ENCODE measurements at regions not wholly inside any gene's neighbourhood (a gene's known extent, or its start where the extent isn't known, plus 50 kb on each side); places are given as distances from the start of the nearest gene placed in this dataset.

DNA sequence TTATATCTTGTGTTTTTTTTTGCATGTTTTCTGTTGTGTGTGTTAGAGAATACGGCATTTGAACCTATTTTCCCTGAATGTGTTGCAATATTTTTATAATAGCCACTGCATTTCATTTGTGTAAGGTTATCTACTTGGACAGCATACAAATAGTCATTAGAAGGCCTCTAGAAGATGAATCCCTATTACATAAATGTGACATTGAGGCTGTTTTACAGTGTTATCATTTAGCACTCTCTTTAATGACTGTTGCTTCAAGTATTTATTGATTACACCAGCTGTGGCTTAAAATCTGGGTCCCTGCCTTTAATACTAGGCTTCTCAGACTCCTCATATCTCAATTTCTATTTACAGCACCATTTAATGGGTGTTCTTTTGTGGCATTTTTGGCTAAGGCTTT, 465.8 kb downstream of the FRK start:
- Histone ChIP-seq H3K79me2 (ENCODE audit: control insufficient read depth in 1 of 2, insufficient read depth in 2 of 2, low read length in 2 of 2) (no peaks in the 10 kb centered on the region), H4K91ac (replicated peaks; ENCODE audit: insufficient read length, low read length) (no peak overlapping the region), H4K5ac (ENCODE audit: insufficient read length, low read depth, low read length) (no peak overlapping the region), H2BK20ac (ENCODE audit: low read length) (no peak overlapping the region), H3K56ac (replicated peaks; ENCODE audit: insufficient read length, low read depth, low read length) (no peak overlapping the region), H4K20me1 (replicated peaks in 1 of 2; ENCODE audit: control insufficient read depth in 1 of 2, insufficient read depth in 2 of 2, low read length in 2 of 2) (no peaks in the 10 kb centered on the region), H3K4me3 (ENCODE audit: extremely low read depth in 1 of 4, insufficient read depth in 2 of 4, low read depth in 3 of 4, low read length in 4 of 4) (no peak overlapping the region), H3K4me2 (ENCODE audit: insufficient read depth in 1 of 2, low read depth in 2 of 2, low read length in 2 of 2) (no peak overlapping the region), H2BK120ac (replicated peaks; ENCODE audit: low read depth, low read length) (no peak overlapping the region), H3K18ac (ENCODE audit: extremely low read depth, low read length) (no peak overlapping the region), H2AK5ac (ENCODE audit: low read depth, low read length) (no peak overlapping the region), H3K4ac (replicated peaks; ENCODE audit: insufficient read length, low read depth, low read length) (no peak overlapping the region), H2BK15ac (ENCODE audit: low read length) (no peak overlapping the region), H3K27ac (ENCODE audit: low read depth, low read length) (no peak overlapping the region), H3K14ac (ENCODE audit: insufficient read length) (no peak overlapping the region), H3K23me2 (ENCODE audit: low read depth, low read length) (no peaks in the 10 kb centered on the region), H2BK12ac (ENCODE audit: low read depth, low read length) (no peak overlapping the region), H3K4me1 (replicated peaks in 1 of 4; ENCODE audit: control insufficient read depth in 3 of 4, insufficient read depth in 4 of 4, low read length in 3 of 4) (no peaks in the 10 kb centered on the region), H3K9ac (replicated peaks in 1 of 4; ENCODE audit: extremely low read depth in 1 of 4, low read depth in 3 of 4, low read length in 3 of 4) (no peak overlapping the region), H4K8ac (ENCODE audit: extremely low read depth, insufficient read depth, low read length) (no peak overlapping the region), H3K9me3 (ENCODE audit: insufficient read depth in 2 of 2, low read depth in 1 of 2, low read length in 1 of 2) (no peaks in the 10 kb centered on the region), H3K36me3 (ENCODE audit: control insufficient read depth in 2 of 4, insufficient read depth in 4 of 4, low read length in 3 of 4) (no peaks in the 10 kb centered on the region), H3K79me1 (ENCODE audit: low read depth, low read length) (no peaks in the 10 kb centered on the region), H3K27me3 (replicated peaks in 1 of 4; ENCODE audit: control insufficient read depth in 3 of 4, extremely low read depth in 1 of 4, insufficient read depth in 3 of 4, low read length in 3 of 4) (no peaks in the 10 kb centered on the region), H2BK5ac (ENCODE audit: low read depth, low read length) (no peak overlapping the region), H2AFZ (ENCODE audit: low read length) (no peak overlapping the region), H3K23ac (ENCODE audit: insufficient read length) (no peak overlapping the region)
- ChIA-PET CTCF (ENCODE audit: partially characterized antibody) (interaction anchor here (1.2 kb wide), 1 partner anchor 387 kb away, joined by 3 read pairs; no protein-coding TSS in a partner anchor), POLR2A (ENCODE audit: partially characterized antibody) (no interaction called here)
- no peak for TF ChIP-seq ZNF274 (IDR thresholded peaks at IDR 0.05; ENCODE audit: borderline replicate concordance, extremely low read depth, low read length)
- TF ChIP-seq ASH2L (IDR thresholded peaks at IDR 0.05; ENCODE audit: low read length), result no peak
- TF ChIP-seq, protein P1, sequence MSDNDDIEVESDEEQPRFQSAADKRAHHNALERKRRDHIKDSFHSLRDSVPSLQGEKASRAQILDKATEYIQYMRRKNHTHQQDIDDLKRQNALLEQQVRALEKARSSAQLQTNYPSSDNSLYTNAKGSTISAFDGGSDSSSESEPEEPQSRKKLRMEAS (IDR thresholded peaks at IDR 0.05), result no peak
- TF ChIP-seq, protein P2, sequence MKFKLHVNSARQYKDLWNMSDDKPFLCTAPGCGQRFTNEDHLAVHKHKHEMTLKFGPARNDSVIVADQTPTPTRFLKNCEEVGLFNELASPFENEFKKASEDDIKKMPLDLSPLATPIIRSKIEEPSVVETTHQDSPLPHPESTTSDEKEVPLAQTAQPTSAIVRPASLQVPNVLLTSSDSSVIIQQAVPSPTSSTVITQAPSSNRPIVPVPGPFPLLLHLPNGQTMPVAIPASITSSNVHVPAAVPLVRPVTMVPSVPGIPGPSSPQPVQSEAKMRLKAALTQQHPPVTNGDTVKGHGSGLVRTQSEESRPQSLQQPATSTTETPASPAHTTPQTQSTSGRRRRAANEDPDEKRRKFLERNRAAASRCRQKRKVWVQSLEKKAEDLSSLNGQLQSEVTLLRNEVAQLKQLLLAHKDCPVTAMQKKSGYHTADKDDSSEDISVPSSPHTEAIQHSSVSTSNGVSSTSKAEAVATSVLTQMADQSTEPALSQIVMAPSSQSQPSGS (IDR thresholded peaks at IDR 0.05; ENCODE audit: low read length), result no peak
- TF ChIP-seq CREB1 (IDR thresholded peaks at IDR 0.05), result no peak
- TF ChIP-seq, protein P3, sequence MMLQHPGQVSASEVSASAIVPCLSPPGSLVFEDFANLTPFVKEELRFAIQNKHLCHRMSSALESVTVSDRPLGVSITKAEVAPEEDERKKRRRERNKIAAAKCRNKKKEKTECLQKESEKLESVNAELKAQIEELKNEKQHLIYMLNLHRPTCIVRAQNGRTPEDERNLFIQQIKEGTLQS (IDR thresholded peaks at IDR 0.05; ENCODE audit: insufficient read depth, low read depth, low read length), result no peak
- TF ChIP-seq EGR1 (IDR thresholded peaks at IDR 0.05; ENCODE audit: borderline replicate concordance, low read depth, low read length), result no peak
- no peak for TF ChIP-seq SIN3A (conservative IDR thresholded peaks at IDR 0.05 in 1 of 2, IDR thresholded peaks at IDR 0.05 in 1 of 2; ENCODE audit: low read depth in 1 of 2, low read length in 2 of 2)
- TF ChIP-seq TAF1 (IDR thresholded peaks at IDR 0.05; ENCODE audit: low read depth, low read length), result no peak
- no peak for TF ChIP-seq PHF8 (conservative IDR thresholded peaks at IDR 0.05; ENCODE audit: low read depth, low read length)
- no peak for TF ChIP-seq SP4 (IDR thresholded peaks at IDR 0.05; ENCODE audit: low read length)
- no peak for DNase-seq (ENCODE audit: low read depth in 1 of 2, low spot score in 2 of 2)
- WGBS, 2 experiments (ENCODE audit: extremely low coverage in 1 of 2, insufficient coverage in 1 of 2, insufficient read length in 1 of 2, insufficient replicate concordance in 2 of 2, low coverage in 1 of 2, low lambda C conversion rate in 2 of 2, missing lambda C conversion rate in 1 of 2), result 100% methylated on average over 1 of the region's 1 CpG; no CpG with 5 or more reads in 1 of the 2 experiments
- no peak for FAIRE-seq
